GM13976 (cell line): ENCODE measurements at regions not wholly inside any gene's neighbourhood (a gene's known extent, or its start where the extent isn't known, plus 50 kb on each side); places are given as distances from the start of the nearest gene placed in this dataset.

Experiments
- DNase-seq: peaks from one replicate; pipeline ENCODE4 v3.0.0; 2012; ENCODE audit warnings: low spot score
- CTCF ChIP-seq: IDR thresholded peaks from 2 replicates; pipeline ENCODE4 v1.5.1; 2012; ENCODE audit warnings: borderline replicate concordance, mild to moderate bottlenecking; ENCODE audit not compliant: insufficient read depth; ENCODE audit errors: extremely low read depth, missing control alignments, control extremely low read depth
- in situ Hi-C: fragments of 300-500 bp; cut with MboI; formaldehyde crosslinking; loops from one replicate; pipeline ENCODE4 v1.12.0; 2022; ENCODE audit warnings: low sequenced_read_pairs, mixed read lengths, inconsistent platforms; ENCODE audit not compliant: unreplicated experiment

- in situ Hi-C loops: no loop called here
- no peak for TF ChIP-seq CTCF
- DNase-seq: no peak
Measured at GRCh38 chr5:32520972-32521371, 64.4 kb upstream of the SUB1 start.

GRCh38 chr5:32520356-32520755 is 65.0 kb upstream of the SUB1 start:
- no peak for TF ChIP-seq CTCF
- DNase-seq: no peak
- in situ Hi-C loops: no loop called here

GRCh38 chr5:32519508-32519907 is 65.8 kb upstream of the SUB1 start:
- DNase-seq: no peak
- in situ Hi-C loops: no loop called here
- no peak for TF ChIP-seq CTCF

- TF ChIP-seq CTCF: no peak
- in situ Hi-C loops: no loop called here
- DNase-seq: no peak
Measured at GRCh38 chr5:32514806-32515205, 70.3 kb upstream of the ZFR start.

- TF ChIP-seq CTCF: no peak
- no peak for DNase-seq
- in situ Hi-C loops: no loop called here
Measured at GRCh38 chr5:32512926-32513325, 68.4 kb upstream of the ZFR start.

GRCh38 chr5:32511776-32512374 is 67.3 kb upstream of the ZFR start:
- TF ChIP-seq CTCF: no peak
- no peak for DNase-seq
- in situ Hi-C loops: no loop called here

GRCh38 chr5:32510860-32511259 is 66.3 kb upstream of the ZFR start:
- in situ Hi-C loops: no loop called here
- no peak for TF ChIP-seq CTCF

More at GRCh38 chr5:32510860-32511259, 66.3 kb upstream of the ZFR start:
- no peak for DNase-seq
